NB4 (cell line): ENCODE measurements at regions not wholly inside any gene's neighbourhood (a gene's known extent, or its start where the extent isn't known, plus 50 kb on each side); places are given as distances from the start of the nearest gene placed in this dataset.

ENCODE experiments used
- CTCF ChIP-seq: IDR thresholded peaks from one replicate; pipeline ENCODE4 v1.5.1; 2012; ENCODE audit warnings: low read depth, low read length
- MYC ChIP-seq: IDR thresholded peaks from 2 replicates; pipeline ENCODE4 v1.6.1; 2011; ENCODE audit warnings: low read depth, low read length

DNA sequence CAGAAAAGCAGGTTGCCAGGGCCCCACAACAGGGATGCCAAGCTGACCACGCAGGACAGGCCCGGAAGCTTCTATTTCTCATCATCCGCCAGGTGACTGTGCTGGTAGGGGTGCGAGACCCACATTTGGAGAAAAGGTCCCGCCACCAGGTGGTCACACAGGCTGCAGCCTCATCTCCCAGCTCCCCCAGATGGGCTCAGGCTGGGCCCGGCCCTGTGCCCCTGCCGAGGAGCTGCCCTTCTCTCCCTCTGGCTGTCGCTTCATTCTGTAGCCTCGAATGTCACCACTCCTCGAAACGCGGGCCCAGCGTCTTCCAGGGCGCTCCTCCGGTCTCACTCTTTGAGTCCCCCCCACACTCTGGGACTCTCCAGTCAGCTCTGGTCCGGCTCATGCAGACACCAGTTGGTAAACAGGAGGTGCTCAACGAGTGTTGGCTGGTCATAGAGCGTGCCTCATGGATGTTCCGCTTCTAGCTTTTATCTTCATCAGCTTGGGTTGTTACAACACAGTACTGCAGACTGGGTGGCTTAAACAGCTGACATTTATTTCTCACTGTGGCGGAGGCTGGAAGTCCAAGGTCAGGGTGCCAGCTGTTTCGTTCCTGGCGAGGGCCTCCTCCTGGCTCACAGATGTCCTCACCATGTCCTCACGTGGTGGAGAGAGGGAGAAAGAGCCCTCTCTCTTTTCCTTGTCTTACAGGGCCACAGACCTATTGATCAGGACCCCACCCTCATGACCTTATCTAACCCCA is 87.1 kb downstream of the TEX29 start:
- TF ChIP-seq CTCF (no peak), MYC (no peak)
